GM12892 (cell line): ENCODE measurements at regions not wholly inside any gene's neighbourhood (a gene's known extent, or its start where the extent isn't known, plus 50 kb on each side); places are given as distances from the start of the nearest gene placed in this dataset.
"Not testable (repeated sequence)": the region's sequence is repeated elsewhere in the genome, so short reads cannot be mapped to it uniquely, and the experiment has no call there.

Experiments
- POLR2A ChIP-seq: IDR thresholded peaks from 2 replicates; pipeline ENCODE4 v1.6.1; 2011; ENCODE audit warnings: low read depth, low read length, control low read depth
- POLR2AphosphoS5 ChIP-seq: IDR thresholded peaks from 2 replicates; pipeline ENCODE4 v1.6.1; 2011; ENCODE audit warnings: low read depth, low read length, control low read depth

DNA sequence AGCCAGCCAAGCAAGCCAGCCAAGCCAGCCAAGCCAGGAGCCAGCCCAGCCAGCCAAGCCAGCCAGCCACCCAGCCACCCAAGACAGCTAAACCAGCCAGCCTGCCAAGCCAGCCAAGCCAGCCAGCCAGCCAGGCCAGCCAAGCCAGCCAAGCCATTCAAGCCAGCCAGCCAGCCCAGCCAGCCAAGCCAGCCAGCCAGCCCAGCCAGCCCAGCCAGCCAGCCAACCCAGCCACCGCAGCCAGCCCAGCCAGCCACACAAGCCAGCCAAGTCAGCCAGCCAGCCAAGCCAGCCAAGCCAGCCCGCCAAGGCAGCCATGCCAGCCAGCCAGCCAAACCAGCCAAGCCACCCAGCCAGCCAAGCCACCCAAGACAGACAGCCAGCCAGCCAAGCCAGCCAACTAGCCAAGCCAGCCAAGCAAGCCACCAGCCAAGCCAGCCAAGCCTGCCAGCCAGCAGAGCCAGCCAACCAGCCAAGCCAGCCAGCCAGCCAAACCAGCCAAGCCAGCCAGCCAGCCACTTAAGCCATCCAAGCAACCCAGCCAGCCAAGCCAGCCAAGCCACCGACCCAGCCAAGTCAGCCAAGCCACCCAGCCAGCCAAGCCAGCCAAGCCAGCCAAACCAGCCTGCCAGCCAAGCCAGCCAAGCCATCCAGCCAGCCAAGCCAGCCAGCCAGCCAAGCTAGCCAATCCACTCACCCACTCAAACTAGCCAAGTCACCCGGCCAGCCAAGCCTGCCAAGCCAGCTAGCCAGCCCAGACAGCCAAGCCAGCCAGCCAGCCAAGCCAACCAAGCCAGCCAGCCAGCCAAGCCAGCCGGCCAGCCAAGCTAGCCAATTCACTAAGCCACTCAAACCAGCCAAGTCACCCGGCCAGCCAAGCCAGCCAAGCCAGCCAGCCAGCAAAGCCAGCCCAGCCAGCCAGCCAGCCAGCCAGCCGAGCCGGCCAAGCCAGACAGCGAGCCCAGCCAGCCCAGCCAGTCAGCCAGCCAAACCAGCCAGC, 328.8 kb upstream of the PLGLB2 start:
- not testable (repeated sequence) for TF ChIP-seq POLR2A, POLR2AphosphoS5
